ENCODE measurements at regions not wholly inside any gene's neighbourhood (a gene's known extent, or its start where the extent isn't known, plus 50 kb on each side); places are given as distances from the start of the nearest gene placed in this dataset.

GRCh38 chr17:64785011-64785421, 122.9 kb upstream of the SMURF2 start:
- no peak for TF ChIP-seq EZH2phosphoT487 (IDR thresholded peaks at IDR 0.05; ENCODE audit: borderline replicate concordance, low read length)
- no peak for TF ChIP-seq CTCF (IDR thresholded peaks at IDR 0.05; ENCODE audit: low read depth, low read length, poor library complexity, severe bottlenecking)
- H3K4me3 ChIP-seq (ENCODE audit: low read length), result no peak overlapping the region
- H3K9me2 ChIP-seq (replicated peaks; ENCODE audit: control insufficient read depth, low read length), result no peaks in the 10 kb centered on the region
- H3K9me3 ChIP-seq (ENCODE audit: control insufficient read depth, insufficient read depth, low read length), result no peaks in the 10 kb centered on the region
- no peaks in the 10 kb centered on the region for H3K36me3 ChIP-seq (ENCODE audit: control insufficient read depth, low read length)
- no peaks in the 10 kb centered on the region for H3K79me2 ChIP-seq (ENCODE audit: control insufficient read depth, low read length)
- no peak overlapping the region for H3K4me2 ChIP-seq (ENCODE audit: low read length)
- no peaks in the 10 kb centered on the region for H4K20me1 ChIP-seq (ENCODE audit: control insufficient read depth, insufficient read depth, low read depth, low read length)
- H3K27ac ChIP-seq (ENCODE audit: low read depth, low read length), result no peak overlapping the region
- H3K4me1 ChIP-seq (ENCODE audit: control insufficient read depth, low read length), result peaks cover 10% of the 10 kb centered on the region
- peaks cover 10% of the 10 kb centered on the region for H3K27me3 ChIP-seq (ENCODE audit: control insufficient read depth, low read length)
- H3F3A ChIP-seq (ENCODE audit: control insufficient read depth, insufficient read depth), result no peaks in the 10 kb centered on the region

- Histone ChIP-seq H3K27me3 (ENCODE audit: control insufficient read depth, low read length) (peaks cover 14% of the 10 kb centered on the region), H3K4me3 (ENCODE audit: low read length) (no peak overlapping the region), H3K36me3 (ENCODE audit: control insufficient read depth, low read length) (no peaks in the 10 kb centered on the region), H3K27ac (ENCODE audit: low read depth, low read length) (no peak overlapping the region), H3K9me3 (ENCODE audit: control insufficient read depth, insufficient read depth, low read length) (no peaks in the 10 kb centered on the region), H4K20me1 (ENCODE audit: control insufficient read depth, insufficient read depth, low read depth, low read length) (no peaks in the 10 kb centered on the region), H3K4me2 (ENCODE audit: low read length) (no peak overlapping the region), H3F3A (ENCODE audit: control insufficient read depth, insufficient read depth) (no peaks in the 10 kb centered on the region), H3K79me2 (ENCODE audit: control insufficient read depth, low read length) (no peaks in the 10 kb centered on the region), H3K4me1 (ENCODE audit: control insufficient read depth, low read length) (peaks cover 15% of the 10 kb centered on the region), H3K9me2 (replicated peaks; ENCODE audit: control insufficient read depth, low read length) (no peaks in the 10 kb centered on the region)
- no peak for TF ChIP-seq EZH2phosphoT487 (IDR thresholded peaks at IDR 0.05; ENCODE audit: borderline replicate concordance, low read length)
- no peak for TF ChIP-seq CTCF (IDR thresholded peaks at IDR 0.05; ENCODE audit: low read depth, low read length, poor library complexity, severe bottlenecking)
Observed at GRCh38 chr17:64784353-64785010, 122.4 kb upstream of the SMURF2 start.

GRCh38 chr17:64783556-64784352, 121.6 kb upstream of the SMURF2 start:
- H3K9me2 ChIP-seq (replicated peaks; ENCODE audit: control insufficient read depth, low read length), result no peaks in the 10 kb centered on the region

More at GRCh38 chr17:64783556-64784352, 121.6 kb upstream of the SMURF2 start:
- H3K9me3 ChIP-seq (ENCODE audit: control insufficient read depth, insufficient read depth, low read length), result no peaks in the 10 kb centered on the region
- no peak overlapping the region for H3K4me3 ChIP-seq (ENCODE audit: low read length)
- no peaks in the 10 kb centered on the region for H4K20me1 ChIP-seq (ENCODE audit: control insufficient read depth, insufficient read depth, low read depth, low read length)
- no peak overlapping the region for H3K4me2 ChIP-seq (ENCODE audit: low read length)
- no peaks in the 10 kb centered on the region for H3K36me3 ChIP-seq (ENCODE audit: control insufficient read depth, low read length)
- peaks cover 17% of the 10 kb centered on the region for H3K4me1 ChIP-seq (ENCODE audit: control insufficient read depth, low read length)
- no peaks in the 10 kb centered on the region for H3F3A ChIP-seq (ENCODE audit: control insufficient read depth, insufficient read depth)
- no peak overlapping the region for H3K27ac ChIP-seq (ENCODE audit: low read depth, low read length)
- H3K27me3 ChIP-seq (ENCODE audit: control insufficient read depth, low read length), result peaks cover 14% of the 10 kb centered on the region
- TF ChIP-seq EZH2phosphoT487 (IDR thresholded peaks at IDR 0.05; ENCODE audit: borderline replicate concordance, low read length) (no peak), CTCF (IDR thresholded peaks at IDR 0.05; ENCODE audit: low read depth, low read length, poor library complexity, severe bottlenecking) (no peak)
- no peaks in the 10 kb centered on the region for H3K79me2 ChIP-seq (ENCODE audit: control insufficient read depth, low read length)
